H1 (cell line): ENCODE measurements at regions not wholly inside any gene's neighbourhood (a gene's known extent, or its start where the extent isn't known, plus 50 kb on each side); places are given as distances from the start of the nearest gene placed in this dataset.

Experiments used
- CTCF ChIA-PET: fragments of 300-600 bp; sonication (Branson Sonifier 250); formaldehyde crosslinking; loops from one replicate; lab custom pipeline; 2021; ENCODE audit not compliant: partially characterized antibody; lab: Charles Lee
- POLR2A ChIA-PET: fragments of 300-600 bp; sonication (Branson Sonifier 250); formaldehyde crosslinking; loops from one replicate; lab custom pipeline; 2021; ENCODE audit warnings: inconsistent platforms; ENCODE audit not compliant: partially characterized antibody; lab: Charles Lee
- DNase-seq, 2 experiments: peaks; one replicate each; pipeline versions ENCODE4 v3.0.0 to v3.0.0-alpha.2; 2010 to 2022; ENCODE audit warnings: low spot score in 2 of 2, low read depth in 1 of 2, mixed read lengths in 1 of 2
- FAIRE-seq: peaks from 2 replicates; lab custom pipeline; 2011; peaks lifted over from hg19 to GRCh38; lab: Jason Lieb, UNC
- H2AFZ ChIP-seq: 2 replicates; pipeline ENCODE4 v1.8.1; 2012; ENCODE audit warnings: low read length, inconsistent platforms
- H2AK5ac ChIP-seq: 2 replicates; pipeline ENCODE4 v1.6.1; 2013; ENCODE audit warnings: low read depth, low read length
- H2BK120ac ChIP-seq: replicated peaks from 2 replicates; pipeline ENCODE3; 2013; ENCODE audit warnings: low read depth, low read length, inconsistent platforms
- H2BK12ac ChIP-seq: 2 replicates; pipeline ENCODE4 v1.6.1; 2013; ENCODE audit warnings: low read depth, low read length
- H2BK15ac ChIP-seq: 2 replicates; pipeline ENCODE4 v1.6.1; 2013; ENCODE audit warnings: low read length
- H2BK20ac ChIP-seq: 2 replicates; pipeline ENCODE4 v1.6.1; 2013; ENCODE audit warnings: low read length
- H2BK5ac ChIP-seq: 2 replicates; pipeline ENCODE4 v1.6.1; 2013; ENCODE audit warnings: low read depth, low read length
- H3K14ac ChIP-seq: 2 replicates; pipeline ENCODE4 v1.6.1; 2013; ENCODE audit warnings: inconsistent platforms; ENCODE audit not compliant: insufficient read length
- H3K18ac ChIP-seq: 2 replicates; pipeline ENCODE4 v1.6.1; 2013; ENCODE audit warnings: low read length; ENCODE audit errors: extremely low read depth
- H3K23ac ChIP-seq: 2 replicates; pipeline ENCODE4 v1.6.1; 2013; ENCODE audit warnings: inconsistent platforms; ENCODE audit not compliant: insufficient read length
- H3K23me2 ChIP-seq: 2 replicates; pipeline ENCODE4 v1.6.1; 2013; ENCODE audit warnings: low read depth, low read length
- H3K27ac ChIP-seq: 2 replicates; pipeline ENCODE4 v1.6.1; 2011; ENCODE audit warnings: low read depth, low read length, inconsistent platforms
- H3K27me3 ChIP-seq, 4 experiments: replicated peaks in 1 of 4; 1 replicate in 1 of 4; 2 replicates in 3 of 4; pipeline versions ENCODE4 v1.6.1 to v1.8.1; 2011 to 2013; ENCODE audit warnings: low read length in 3 of 4, mild to moderate bottlenecking in 3 of 4, inconsistent platforms in 2 of 4, mixed read lengths in 2 of 4, moderate library complexity in 1 of 4; ENCODE audit not compliant: control insufficient read depth in 3 of 4, insufficient read depth in 3 of 4; ENCODE audit errors: extremely low read depth in 1 of 4
- H3K36me3 ChIP-seq, 4 experiments: 2 replicates each; pipeline versions ENCODE4 v1.6.1 to v1.8.1; 2011 to 2013; ENCODE audit warnings: mild to moderate bottlenecking in 4 of 4, low read length in 3 of 4, moderate library complexity in 2 of 4, control low read depth in 1 of 4, inconsistent platforms in 1 of 4; ENCODE audit not compliant: insufficient read depth in 4 of 4, control insufficient read depth in 2 of 4
- H3K4ac ChIP-seq: replicated peaks from 2 replicates; pipeline ENCODE3; 2013; ENCODE audit warnings: low read length, low read depth, mixed read lengths, inconsistent platforms; ENCODE audit not compliant: insufficient read length
- H3K4me1 ChIP-seq, 4 experiments: replicated peaks in 1 of 4; 1 replicate in 1 of 4; 2 replicates in 3 of 4; pipeline versions ENCODE4 v1.6.1 to v1.8.1; 2011 to 2013; ENCODE audit warnings: low read length in 3 of 4, inconsistent platforms in 2 of 4, mixed read lengths in 1 of 4; ENCODE audit not compliant: insufficient read depth in 4 of 4, control insufficient read depth in 3 of 4
- H3K4me2 ChIP-seq, 2 experiments: 2 replicates each; pipeline versions ENCODE4 v1.6.1 to v1.8.1; 2011 to 2013; ENCODE audit warnings: low read depth in 2 of 2, low read length in 2 of 2, control low read depth in 1 of 2, inconsistent platforms in 1 of 2, mild to moderate bottlenecking in 1 of 2; ENCODE audit not compliant: insufficient read depth in 1 of 2
- H3K4me3 ChIP-seq, 4 experiments: fragments of 200-600, 300-600 bp in 1 of 4; sonication (generic), shearing (Covaris generic), sonication (Bioruptor Twin) in 1 of 4; 2 replicates each; pipeline versions ENCODE4 v1.5.1 to v1.8.1; 2011 to 2016; ENCODE audit warnings: low read length in 4 of 4, low read depth in 3 of 4, control low read depth in 2 of 4, inconsistent platforms in 2 of 4, mild to moderate bottlenecking in 2 of 4, mixed read lengths in 1 of 4, moderate library complexity in 1 of 4; ENCODE audit not compliant: insufficient read depth in 2 of 4; ENCODE audit errors: extremely low read depth in 1 of 4
- H3K56ac ChIP-seq: replicated peaks from 2 replicates; pipeline ENCODE3; 2013; ENCODE audit warnings: low read depth, mild to moderate bottlenecking, mixed read lengths, low read length, inconsistent platforms; ENCODE audit not compliant: insufficient read length
- H3K79me1 ChIP-seq: 2 replicates; pipeline ENCODE4 v1.6.1; 2013; ENCODE audit warnings: low read depth, low read length, control low read depth
- H3K79me2 ChIP-seq, 2 experiments: 2 replicates each; pipeline versions ENCODE4 v1.6.1 to v1.8.1; 2012 to 2013; ENCODE audit warnings: low read length in 2 of 2, mild to moderate bottlenecking in 2 of 2, inconsistent platforms in 1 of 2; ENCODE audit not compliant: insufficient read depth in 2 of 2, control insufficient read depth in 1 of 2
- H3K9ac ChIP-seq, 4 experiments: replicated peaks in 1 of 4; 1 replicate in 1 of 4; 2 replicates in 3 of 4; pipeline versions ENCODE4 v1.6.1 to v1.8.1; 2011 to 2013; ENCODE audit warnings: low read depth in 3 of 4, low read length in 3 of 4, control low read depth in 2 of 4, mild to moderate bottlenecking in 2 of 4, moderate library complexity in 2 of 4, inconsistent platforms in 1 of 4; ENCODE audit errors: extremely low read depth in 1 of 4
- H3K9me3 ChIP-seq, 2 experiments: 2 replicates each; pipeline versions ENCODE4 v1.6.1 to v1.8.1; 2012 to 2013; ENCODE audit warnings: mild to moderate bottlenecking in 2 of 2, moderate library complexity in 2 of 2, control low read depth in 1 of 2, inconsistent platforms in 1 of 2, low read depth in 1 of 2, low read length in 1 of 2, mixed read lengths in 1 of 2; ENCODE audit not compliant: insufficient read depth in 2 of 2
- H4K20me1 ChIP-seq, 2 experiments: replicated peaks in 1 of 2; 2 replicates each; pipeline versions ENCODE3 to v1.8.1; 2011 to 2013; ENCODE audit warnings: inconsistent platforms in 2 of 2, low read length in 2 of 2, mild to moderate bottlenecking in 1 of 2; ENCODE audit not compliant: insufficient read depth in 2 of 2, control insufficient read depth in 1 of 2
- H4K5ac ChIP-seq: 2 replicates; pipeline ENCODE4 v1.6.1; 2013; ENCODE audit warnings: low read length, low read depth, mixed read lengths, inconsistent platforms; ENCODE audit not compliant: insufficient read length
- H4K8ac ChIP-seq: 2 replicates; pipeline ENCODE4 v1.8.0; 2013; ENCODE audit warnings: mild to moderate bottlenecking, moderate library complexity, low read length, inconsistent platforms; ENCODE audit not compliant: insufficient read depth; ENCODE audit errors: extremely low read depth
- H4K91ac ChIP-seq: replicated peaks from 2 replicates; pipeline ENCODE3; 2013; ENCODE audit warnings: low read length, mixed read lengths, inconsistent platforms; ENCODE audit not compliant: insufficient read length
- ASH2L ChIP-seq: fragments of 200-600, 300-600 bp; sonication (generic); IDR thresholded peaks from one replicate; pipeline ENCODE4 v1.7.1; 2017; ENCODE audit warnings: low read length
- CTCF ChIP-seq, 3 experiments: IDR thresholded peaks; 1 replicate in 2 of 3; 2 replicates in 1 of 3; pipeline versions ENCODE4 v1.5.1 to v1.6.1; 2011; ENCODE audit warnings: low read length in 3 of 3, mild to moderate bottlenecking in 3 of 3, inconsistent platforms in 2 of 3, low read depth in 1 of 3, moderate library complexity in 1 of 3; ENCODE audit not compliant: insufficient read depth in 1 of 3; ENCODE audit errors: control extremely low read depth in 1 of 3
- E2F6 ChIP-seq: IDR thresholded peaks from 2 replicates; pipeline ENCODE4 v1.6.1; 2012; ENCODE audit warnings: inconsistent platforms
- GABPA ChIP-seq: IDR thresholded peaks from 2 replicates; pipeline ENCODE4 v1.6.1; 2011; ENCODE audit warnings: mild to moderate bottlenecking, low read length, moderate library complexity, borderline replicate concordance; ENCODE audit not compliant: insufficient read depth
- NRF1 ChIP-seq: IDR thresholded peaks from 2 replicates; pipeline ENCODE4 v1.6.1; 2011; ENCODE audit warnings: mild to moderate bottlenecking, low read depth, low read length, improper control_type of control experiment
- POLR2AphosphoS5 ChIP-seq: IDR thresholded peaks from 2 replicates; pipeline ENCODE4 v1.6.1; 2011; ENCODE audit warnings: low read depth, low read length
- SIX5 ChIP-seq: IDR thresholded peaks from 2 replicates; pipeline ENCODE4 v1.6.1; 2011; ENCODE audit warnings: mild to moderate bottlenecking, low read depth, low read length
- SRF ChIP-seq: IDR thresholded peaks from 2 replicates; pipeline ENCODE4 v1.6.1; 2011; ENCODE audit warnings: mild to moderate bottlenecking, low read depth, low read length, moderate library complexity
- SUZ12 ChIP-seq: fragments of 200-600 bp; sonication (generic); IDR thresholded peaks from 2 replicates; pipeline ENCODE4 v1.6.1; 2012; ENCODE audit warnings: mild to moderate bottlenecking, inconsistent platforms, low read length, moderate library complexity, mixed read lengths

- Histone ChIP-seq H3K4ac (no peak overlapping the region), H4K5ac (no peak overlapping the region), H3K9ac (no peak overlapping the region), H3K4me1 (no peaks in the 10 kb centered on the region), H4K20me1 (no peaks in the 10 kb centered on the region), H3K27ac (no peak overlapping the region), H2AK5ac (no peak overlapping the region), H3K27me3 (no peaks in the 10 kb centered on the region), H3K23ac (no peak overlapping the region), H3K23me2 (no peaks in the 10 kb centered on the region), H4K8ac (no peak overlapping the region), H2BK12ac (no peak overlapping the region), H3K36me3 (no peaks in the 10 kb centered on the region), H3K79me2 (no peaks in the 10 kb centered on the region), H3K4me3 (no peak overlapping the region), H4K91ac (no peak overlapping the region), H3K56ac (no peak overlapping the region), H2BK20ac (no peak overlapping the region), H3K4me2 (no peak overlapping the region), H2BK15ac (no peak overlapping the region), H3K18ac (no peak overlapping the region), H2AFZ (no peak overlapping the region), H3K79me1 (no peaks in the 10 kb centered on the region), H3K14ac (no peak overlapping the region), H2BK120ac (no peak overlapping the region), H3K9me3 (no peaks in the 10 kb centered on the region), H2BK5ac (no peak overlapping the region)
- ChIA-PET POLR2A (no interaction called here), CTCF (no interaction called here)
- DNase-seq (no peak), FAIRE-seq (no peak)
- no peak for TF ChIP-seq NRF1
- no peak for TF ChIP-seq GABPA
- TF ChIP-seq E2F6: no peak
- TF ChIP-seq SIX5: no peak
- TF ChIP-seq ASH2L: no peak
- TF ChIP-seq POLR2AphosphoS5: no peak
- no peak for TF ChIP-seq CTCF (IDR thresholded peaks at IDR 0.05; ENCODE audit: control extremely low read depth in 1 of 3, insufficient read depth in 1 of 3, low read depth in 1 of 3, low read length in 3 of 3)
- TF ChIP-seq SRF: no peak
- no peak for TF ChIP-seq SUZ12
Measured at GRCh38 chr2:238603596-238603995, 176.9 kb downstream of the ASB1 start.
